ENCODE measurements at regions not wholly inside any gene's neighbourhood (a gene's known extent, or its start where the extent isn't known, plus 50 kb on each side); places are given as distances from the start of the nearest gene placed in this dataset.

- CTCF ChIA-PET, result interaction anchor here (0.6 kb wide), 1 partner anchor 195 kb away, joined by 3 read pairs; no protein-coding TSS in a partner anchor
- Histone ChIP-seq H3K9me3 (ENCODE audit: control insufficient read depth, insufficient read depth, low read depth, low read length) (no peaks in the 10 kb centered on the region), H3K4me1 (ENCODE audit: control insufficient read depth, insufficient read depth, low read length) (no peaks in the 10 kb centered on the region), H3K36me3 (ENCODE audit: control insufficient read depth in 2 of 2, insufficient read depth in 1 of 2, low read length in 2 of 2) (no peaks in the 10 kb centered on the region), H3K4me3 (ENCODE audit: low read depth, low read length) (no peak overlapping the region), H3K27ac (ENCODE audit: extremely low read depth, low read depth, low read length) (no peak overlapping the region)
- POLR2A ChIA-PET, result no interaction called here
- TF ChIP-seq ZFP41 (tag by site-specific recombination; IDR thresholded peaks at IDR 0.05; ENCODE audit: borderline replicate concordance) (no peak), GLIS2 (tag by site-specific recombination; IDR thresholded peaks at IDR 0.05) (no peak), KLF1 (tag by site-specific recombination; IDR thresholded peaks at IDR 0.05) (no peak), ZNF555 (tag by site-specific recombination; conservative IDR thresholded peaks at IDR 0.05) (no peak), ZNF221 (tag by site-specific recombination; IDR thresholded peaks at IDR 0.05; ENCODE audit: borderline replicate concordance) (no peak), ZNF785 (tag by site-specific recombination; IDR thresholded peaks at IDR 0.05) (no peak), HOXA7 (CRISPR knock-in tag; IDR thresholded peaks at IDR 0.05; ENCODE audit: borderline replicate concordance) (no peak), ZNF561 (tag by site-specific recombination; IDR thresholded peaks at IDR 0.05; ENCODE audit: borderline replicate concordance) (no peak), EGR2 (tag by site-specific recombination; IDR thresholded peaks at IDR 0.05; ENCODE audit: low read depth) (no peak), ZNF19 (tag by site-specific recombination; IDR thresholded peaks at IDR 0.05; ENCODE audit: low read depth) (no peak), ZNF670 (tag by site-specific recombination; IDR thresholded peaks at IDR 0.05; ENCODE audit: low read depth) (no peak), ZNF266 (tag by site-specific recombination; IDR thresholded peaks at IDR 0.05; ENCODE audit: low read depth) (no peak)
- TF ChIP-seq, protein P1, sequence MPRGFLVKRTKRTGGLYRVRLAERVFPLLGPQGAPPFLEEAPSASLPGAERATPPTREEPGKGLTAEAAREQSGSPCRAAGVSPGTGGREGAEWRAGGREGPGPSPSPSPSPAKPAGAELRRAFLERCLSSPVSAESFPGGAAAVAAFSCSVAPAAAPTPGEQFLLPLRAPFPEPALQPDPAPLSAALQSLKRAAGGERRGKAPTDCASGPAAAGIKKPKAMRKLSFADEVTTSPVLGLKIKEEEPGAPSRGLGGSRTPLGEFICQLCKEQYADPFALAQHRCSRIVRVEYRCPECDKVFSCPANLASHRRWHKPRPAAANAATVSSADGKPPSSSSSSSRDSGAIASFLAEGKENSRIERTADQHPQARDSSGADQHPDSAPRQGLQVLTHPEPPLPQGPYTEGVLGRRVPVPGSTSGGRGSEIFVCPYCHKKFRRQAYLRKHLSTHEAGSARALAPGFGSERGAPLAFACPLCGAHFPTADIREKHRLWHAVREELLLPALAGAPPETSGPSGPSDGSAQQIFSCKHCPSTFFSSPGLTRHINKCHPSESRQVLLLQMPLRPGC (tag by site-specific recombination; IDR thresholded peaks at IDR 0.05), result no peak
- TF ChIP-seq, protein P2, sequence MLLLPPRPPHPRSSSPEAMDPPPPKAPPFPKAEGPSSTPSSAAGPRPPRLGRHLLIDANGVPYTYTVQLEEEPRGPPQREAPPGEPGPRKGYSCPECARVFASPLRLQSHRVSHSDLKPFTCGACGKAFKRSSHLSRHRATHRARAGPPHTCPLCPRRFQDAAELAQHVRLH (tag by site-specific recombination; IDR thresholded peaks at IDR 0.05), result no peak
- TF ChIP-seq, protein P3, sequence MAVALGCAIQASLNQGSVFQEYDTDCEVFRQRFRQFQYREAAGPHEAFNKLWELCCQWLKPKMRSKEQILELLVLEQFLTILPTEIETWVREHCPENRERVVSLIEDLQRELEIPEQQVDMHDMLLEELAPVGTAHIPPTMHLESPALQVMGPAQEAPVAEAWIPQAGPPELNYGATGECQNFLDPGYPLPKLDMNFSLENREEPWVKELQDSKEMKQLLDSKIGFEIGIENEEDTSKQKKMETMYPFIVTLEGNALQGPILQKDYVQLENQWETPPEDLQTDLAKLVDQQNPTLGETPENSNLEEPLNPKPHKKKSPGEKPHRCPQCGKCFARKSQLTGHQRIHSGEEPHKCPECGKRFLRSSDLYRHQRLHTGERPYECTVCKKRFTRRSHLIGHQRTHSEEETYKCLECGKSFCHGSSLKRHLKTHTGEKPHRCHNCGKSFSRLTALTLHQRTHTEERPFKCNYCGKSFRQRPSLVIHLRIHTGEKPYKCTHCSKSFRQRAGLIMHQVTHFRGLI (tag by site-specific recombination; IDR thresholded peaks at IDR 0.05), result no peak
- TF ChIP-seq, protein P4, sequence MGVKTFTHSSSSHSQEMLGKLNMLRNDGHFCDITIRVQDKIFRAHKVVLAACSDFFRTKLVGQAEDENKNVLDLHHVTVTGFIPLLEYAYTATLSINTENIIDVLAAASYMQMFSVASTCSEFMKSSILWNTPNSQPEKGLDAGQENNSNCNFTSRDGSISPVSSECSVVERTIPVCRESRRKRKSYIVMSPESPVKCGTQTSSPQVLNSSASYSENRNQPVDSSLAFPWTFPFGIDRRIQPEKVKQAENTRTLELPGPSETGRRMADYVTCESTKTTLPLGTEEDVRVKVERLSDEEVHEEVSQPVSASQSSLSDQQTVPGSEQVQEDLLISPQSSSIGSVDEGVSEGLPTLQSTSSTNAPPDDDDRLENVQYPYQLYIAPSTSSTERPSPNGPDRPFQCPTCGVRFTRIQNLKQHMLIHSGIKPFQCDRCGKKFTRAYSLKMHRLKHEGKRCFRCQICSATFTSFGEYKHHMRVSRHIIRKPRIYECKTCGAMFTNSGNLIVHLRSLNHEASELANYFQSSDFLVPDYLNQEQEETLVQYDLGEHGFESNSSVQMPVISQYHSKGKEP (tag by site-specific recombination; IDR thresholded peaks at IDR 0.05), result no peak
These were observed 273.3 kb upstream of the SP4 start for GRCh38 chr7:21154614-21155013.

- no peaks in the 10 kb centered on the region for H3K4me1 ChIP-seq (ENCODE audit: control insufficient read depth, insufficient read depth, low read length)
- POLR2A ChIA-PET, result no interaction called here
- CTCF ChIA-PET, result no interaction called here
These were observed 268.4 kb upstream of the SP4 start for GRCh38 chr7:21159506-21159905.

More at GRCh38 chr7:21159506-21159905, 268.4 kb upstream of the SP4 start:
- no peak for TF ChIP-seq ZNF239 (tag by site-specific recombination; IDR thresholded peaks at IDR 0.05)
- TF ChIP-seq ZNF426 (tag by site-specific recombination; IDR thresholded peaks at IDR 0.05), result no peak
- TF ChIP-seq ZNF18 (tag by site-specific recombination; IDR thresholded peaks at IDR 0.05), result no peak
- no peak for TF ChIP-seq ZNF184 (tag by site-specific recombination; IDR thresholded peaks at IDR 0.05)
- TF ChIP-seq, protein P5, sequence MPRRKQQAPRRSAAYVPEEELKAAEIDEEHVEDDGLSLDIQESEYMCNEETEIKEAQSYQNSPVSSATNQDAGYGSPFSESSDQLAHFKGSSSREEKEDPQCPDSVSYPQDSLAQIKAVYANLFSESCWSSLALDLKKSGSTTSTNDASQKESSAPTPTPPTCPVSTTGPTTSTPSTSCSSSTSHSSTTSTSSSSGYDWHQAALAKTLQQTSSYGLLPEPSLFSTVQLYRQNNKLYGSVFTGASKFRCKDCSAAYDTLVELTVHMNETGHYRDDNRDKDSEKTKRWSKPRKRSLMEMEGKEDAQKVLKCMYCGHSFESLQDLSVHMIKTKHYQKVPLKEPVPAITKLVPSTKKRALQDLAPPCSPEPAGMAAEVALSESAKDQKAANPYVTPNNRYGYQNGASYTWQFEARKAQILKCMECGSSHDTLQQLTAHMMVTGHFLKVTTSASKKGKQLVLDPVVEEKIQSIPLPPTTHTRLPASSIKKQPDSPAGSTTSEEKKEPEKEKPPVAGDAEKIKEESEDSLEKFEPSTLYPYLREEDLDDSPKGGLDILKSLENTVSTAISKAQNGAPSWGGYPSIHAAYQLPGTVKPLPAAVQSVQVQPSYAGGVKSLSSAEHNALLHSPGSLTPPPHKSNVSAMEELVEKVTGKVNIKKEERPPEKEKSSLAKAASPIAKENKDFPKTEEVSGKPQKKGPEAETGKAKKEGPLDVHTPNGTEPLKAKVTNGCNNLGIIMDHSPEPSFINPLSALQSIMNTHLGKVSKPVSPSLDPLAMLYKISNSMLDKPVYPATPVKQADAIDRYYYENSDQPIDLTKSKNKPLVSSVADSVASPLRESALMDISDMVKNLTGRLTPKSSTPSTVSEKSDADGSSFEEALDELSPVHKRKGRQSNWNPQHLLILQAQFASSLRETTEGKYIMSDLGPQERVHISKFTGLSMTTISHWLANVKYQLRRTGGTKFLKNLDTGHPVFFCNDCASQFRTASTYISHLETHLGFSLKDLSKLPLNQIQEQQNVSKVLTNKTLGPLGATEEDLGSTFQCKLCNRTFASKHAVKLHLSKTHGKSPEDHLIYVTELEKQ (tag by site-specific recombination; IDR thresholded peaks at IDR 0.05; ENCODE audit: borderline replicate concordance), result no peak
- no peak for TF ChIP-seq ZNF416 (tag by site-specific recombination; IDR thresholded peaks at IDR 0.05)
- no peak for TF ChIP-seq ZNF645 (tag by site-specific recombination; IDR thresholded peaks at IDR 0.05)
- Histone ChIP-seq H3K27ac (ENCODE audit: extremely low read depth, low read depth, low read length) (no peak overlapping the region), H3K36me3 (ENCODE audit: control insufficient read depth in 2 of 2, insufficient read depth in 1 of 2, low read length in 2 of 2) (no peaks in the 10 kb centered on the region), H3K4me3 (ENCODE audit: low read depth, low read length) (no peak overlapping the region), H3K9me3 (ENCODE audit: control insufficient read depth, insufficient read depth, low read depth, low read length) (no peaks in the 10 kb centered on the region)

Data from HEK293 (cell line).